Esophagus squamous epithelium (tissue), 5 donors: ENCODE measurements at regions not wholly inside any gene's neighbourhood (a gene's known extent, or its start where the extent isn't known, plus 50 kb on each side); places are given as distances from the start of the nearest gene placed in this dataset.
A peak's percentile ranks its signal among the peaks of the same experiment; 100 is the strongest.

Source experiments
- DNase-seq: peaks from one replicate; lab custom pipeline; 2025; lab: John Stamatoyannopoulos, UW
- H3K27ac ChIP-seq, 4 donors: fragments of 200-600 bp; sonication (generic); one replicate each; pipeline ENCODE4 v1.5.1; 2016 to 2019; ENCODE audit warnings: mild to moderate bottlenecking in 1 of 4
- H3K27me3 ChIP-seq, 4 donors: fragments of 200-600 bp; sonication (generic); 1 replicate in 3 of 4; 2 replicates in 1 of 4; pipeline versions ENCODE4 v1.5.1 to v1.6.0; 2017 to 2021; ENCODE audit warnings: antibody characterized with exemption in 1 of 4
- H3K36me3 ChIP-seq, 3 donors: fragments of 200-600 bp; sonication (generic); one replicate each; pipeline ENCODE4 v1.5.1; 2016 to 2019
- H3K4me1 ChIP-seq, 3 donors: fragments of 200-600 bp; sonication (generic); one replicate each; pipeline ENCODE4 v1.5.1; 2017 to 2019
- H3K4me3 ChIP-seq, 4 donors: fragments of 200-600 bp; sonication (generic); 1 replicate in 3 of 4; 2 replicates in 1 of 4; pipeline ENCODE4 v1.5.1; 2016 to 2019; ENCODE audit warnings: mild to moderate bottlenecking in 2 of 4, moderate library complexity in 1 of 4
- H3K9me3 ChIP-seq, 3 donors: fragments of 200-600 bp; sonication (generic); one replicate each; pipeline ENCODE4 v1.5.1; 2016 to 2019
- CTCF ChIP-seq, 6 experiments: fragments of 450-650 bp in 4 of 6; fragments of 200-600 bp in 2 of 6; sonication (generic) in 2 of 6; IDR thresholded peaks; one replicate each; pipeline ENCODE4 v1.5.1; 2016 to 2019; ENCODE audit warnings: antibody characterized with exemption in 6 of 6, mild to moderate bottlenecking in 4 of 6, moderate library complexity in 4 of 6
- POLR2A ChIP-seq, 4 donors: fragments of 450-650 bp; IDR thresholded peaks; one replicate each; pipeline ENCODE4 v1.6.1; 2017; ENCODE audit warnings: antibody characterized with exemption in 4 of 4, mild to moderate bottlenecking in 4 of 4, moderate library complexity in 3 of 4
- WGBS, 2 donors: methylation state at CpG; one replicate each; pipeline ENCODE4 v1.1.5; 2018; 5-methylcytosine and 5-hydroxymethylcytosine counted together
- intact Hi-C: fragments of 100-400 bp; cut with DNase I; formaldehyde crosslinking; loops from one replicate; pipeline ENCODE4 v1.15.0; 2022
- donor health status: DM: yes; HTN: yes; CAD: no.

DNA sequence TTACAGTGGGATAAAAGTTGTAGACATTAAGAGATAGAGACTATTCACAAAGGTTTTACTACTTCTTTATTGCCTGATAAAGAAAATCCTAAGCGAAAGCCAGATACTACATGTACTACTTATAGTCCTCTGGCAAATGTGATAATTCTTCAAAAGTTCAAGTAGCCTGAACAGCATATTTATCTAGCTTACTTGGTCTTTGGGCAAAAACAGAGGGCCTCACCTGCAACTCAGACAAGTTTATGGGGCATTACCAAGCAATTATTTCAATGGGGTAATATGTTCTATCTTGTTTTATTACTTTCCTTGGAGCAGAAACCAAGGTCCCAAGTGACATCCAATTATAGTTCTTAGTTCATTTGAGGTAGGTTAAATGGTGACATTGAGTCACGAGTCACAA, 390.1 kb upstream of the ARHGEF26 start:
- WGBS, 2 donors, result 80 to 83% methylated on average over 2 of the region's 2 CpGs
- H3K9me3 ChIP-seq, result peaks cover 0 to 7% (median 0%) of the 10 kb centered on the region in 3 donors
- no peaks in the 10 kb centered on the region for H3K27me3 ChIP-seq
- peaks cover 0 to 20% (median 3%) of the 10 kb centered on the region in 3 donors for H3K4me1 ChIP-seq
- no peak overlapping the region for H3K4me3 ChIP-seq
- intact Hi-C loops, result no loop called here
- TF ChIP-seq POLR2A (IDR thresholded peaks at IDR 0.05) (no peak), CTCF (IDR thresholded peaks at IDR 0.05) (no peak)
- no peak for DNase-seq
- no peak overlapping the region for H3K27ac ChIP-seq
- no peaks in the 10 kb centered on the region for H3K36me3 ChIP-seq

- H3K4me3 ChIP-seq, result no peak overlapping the region
- peak overlapping the region; percentile 67 to 87 (median 77) for H3K27ac ChIP-seq
- H3K9me3 ChIP-seq, result peaks cover 0 to 7% (median 0%) of the 10 kb centered on the region in 3 donors
- H3K4me1 ChIP-seq, result peaks cover 0 to 20% (median 3%) of the 10 kb centered on the region in 3 donors
- no peak for TF ChIP-seq CTCF (IDR thresholded peaks at IDR 0.05)
- TF ChIP-seq POLR2A (IDR thresholded peaks at IDR 0.05), result no peak
- H3K27me3 ChIP-seq, result no peaks in the 10 kb centered on the region
- WGBS, 2 donors, result 58 to 85% methylated on average over 1 of the region's 1 CpG
- intact Hi-C loops, result no loop called here
- H3K36me3 ChIP-seq, result no peaks in the 10 kb centered on the region
- no peak for DNase-seq
These were observed 386.2 kb upstream of the ARHGEF26 start for GRCh38 chr3:153734777-153735551.

DNA sequence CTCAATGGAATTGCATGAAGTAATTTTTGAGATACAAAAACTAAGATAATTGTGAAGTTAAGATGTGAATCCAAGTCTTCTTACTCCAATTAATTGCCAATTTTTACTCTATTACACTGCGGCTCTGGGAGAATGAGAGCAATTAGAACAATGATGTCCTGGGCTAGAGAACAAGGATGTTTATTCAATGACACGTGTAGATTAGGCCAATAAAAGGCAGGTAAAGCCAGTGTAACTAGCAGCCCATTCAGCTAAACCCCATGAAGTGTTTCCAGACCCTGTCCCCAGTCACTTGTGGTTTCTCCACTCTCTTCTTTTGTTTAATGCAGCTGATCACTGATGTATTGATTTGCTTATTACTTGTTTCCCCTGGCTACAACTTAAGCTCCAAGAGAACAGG, 381.1 kb upstream of the ARHGEF26 start:
- Histone ChIP-seq H3K4me3 (no peak overlapping the region), H3K9me3 (no peaks in the 10 kb centered on the region), H3K27me3 (no peaks in the 10 kb centered on the region), H3K27ac (no peak overlapping the region), H3K4me1 (peaks cover 0 to 9% (median 3%) of the 10 kb centered on the region in 3 donors), H3K36me3 (no peaks in the 10 kb centered on the region)
- DNase-seq, result no peak
- 62 to 67% methylated on average over 2 of the region's 2 CpGs for WGBS, 2 donors
- intact Hi-C loops, result no loop called here
- TF ChIP-seq POLR2A (IDR thresholded peaks at IDR 0.05) (no peak), CTCF (IDR thresholded peaks at IDR 0.05) (no peak)

DNA sequence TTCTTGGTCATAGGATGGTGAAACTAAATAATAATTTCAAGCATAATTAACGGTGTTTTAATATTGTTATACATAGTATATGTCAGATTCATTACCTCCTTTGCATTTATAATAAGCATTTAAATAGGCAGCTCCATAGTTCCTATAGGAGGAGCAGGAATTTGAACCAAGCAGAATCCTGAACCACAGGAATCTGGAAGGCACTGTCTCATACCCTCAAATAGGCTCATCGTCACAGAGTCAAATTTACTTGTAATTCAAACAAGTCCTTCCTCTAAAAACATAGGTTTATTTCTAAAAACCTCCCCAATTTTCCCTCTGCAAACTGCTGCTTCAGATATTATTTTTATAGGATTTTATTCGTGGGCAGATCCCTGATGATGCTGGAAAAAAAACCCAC, 376.3 kb upstream of the ARHGEF26 start:
- intact Hi-C loops, result no loop called here
- peaks cover 0 to 12% (median 0%) of the 10 kb centered on the region in 3 donors for H3K4me1 ChIP-seq
- TF ChIP-seq POLR2A (IDR thresholded peaks at IDR 0.05) (no peak), CTCF (IDR thresholded peaks at IDR 0.05) (no peak)

GRCh38 chr3:153746211-153746610, 375.0 kb upstream of the ARHGEF26 start:
- TF ChIP-seq CTCF (IDR thresholded peaks at IDR 0.05) (no peak), POLR2A (IDR thresholded peaks at IDR 0.05) (no peak)

More for the DNA sequence above, 376.3 kb upstream of the ARHGEF26 start:
- no peaks in the 10 kb centered on the region for H3K36me3 ChIP-seq
- no peaks in the 10 kb centered on the region for H3K27me3 ChIP-seq
- H3K9me3 ChIP-seq, result no peaks in the 10 kb centered on the region
- H3K27ac ChIP-seq, result no peak overlapping the region
- DNase-seq, result no peak
- WGBS, 2 donors, result 64 to 81% methylated on average over 3 of the region's 3 CpGs
- H3K4me3 ChIP-seq, result no peak overlapping the region

More at GRCh38 chr3:153746211-153746610, 375.0 kb upstream of the ARHGEF26 start:
- 84 to 88% methylated on average over 3 of the region's 3 CpGs for WGBS, 2 donors
- intact Hi-C loops, result no loop called here
- no peaks in the 10 kb centered on the region for H3K9me3 ChIP-seq
- H3K36me3 ChIP-seq, result no peaks in the 10 kb centered on the region
- DNase-seq, result no peak
- peaks cover 0 to 12% (median 0%) of the 10 kb centered on the region in 3 donors for H3K4me1 ChIP-seq
- no peak overlapping the region for H3K4me3 ChIP-seq
- H3K27ac ChIP-seq, result no peak overlapping the region
- H3K27me3 ChIP-seq, result no peaks in the 10 kb centered on the region
